GM23248 (cell line): ENCODE measurements at regions not wholly inside any gene's neighbourhood (a gene's known extent, or its start where the extent isn't known, plus 50 kb on each side); places are given as distances from the start of the nearest gene placed in this dataset.

ENCODE experiments used
- DNase-seq: peaks from one replicate; pipeline ENCODE4 v3.0.0-alpha.2; 2015
- H2AFZ ChIP-seq: fragments of 200-600 bp; sonication (generic); 2 replicates; pipeline ENCODE4 v1.6.1; 2016; ENCODE audit warnings: antibody characterized with exemption
- H3F3A ChIP-seq: fragments of 200-600 bp; sonication (generic); 2 replicates; pipeline ENCODE4 v1.6.1; 2016; ENCODE audit warnings: mild to moderate bottlenecking, antibody characterized with exemption, mixed run types; ENCODE audit not compliant: insufficient read depth
- H3K27ac ChIP-seq: fragments of 200-600 bp; sonication (generic); 2 replicates; pipeline ENCODE4 v1.5.1; 2016; ENCODE audit warnings: mild to moderate bottlenecking
- H3K27me3 ChIP-seq: fragments of 200-600 bp; sonication (generic); replicated peaks from 2 replicates; pipeline ENCODE4 v1.6.1; 2016; ENCODE audit warnings: mild to moderate bottlenecking; ENCODE audit not compliant: insufficient read depth
- H3K36me3 ChIP-seq: fragments of 200-600 bp; sonication (generic); 2 replicates; pipeline ENCODE4 v1.6.1; 2016; ENCODE audit warnings: low read depth, mild to moderate bottlenecking
- H3K4me1 ChIP-seq: fragments of 200-600 bp; sonication (generic); 2 replicates; pipeline ENCODE4 v1.6.1; 2016; ENCODE audit warnings: mild to moderate bottlenecking; ENCODE audit not compliant: insufficient read depth
- H3K4me2 ChIP-seq: fragments of 200-600 bp; sonication (generic); one replicate; pipeline ENCODE4 v1.6.1; 2016; ENCODE audit warnings: mild to moderate bottlenecking; ENCODE audit not compliant: unreplicated experiment
- H3K4me3 ChIP-seq: fragments of 200-600 bp; sonication (generic); 2 replicates; pipeline ENCODE4 v1.5.1; 2016; ENCODE audit warnings: mild to moderate bottlenecking
- H3K79me2 ChIP-seq: fragments of 200-600 bp; sonication (generic); 2 replicates; pipeline ENCODE4 v1.6.1; 2016; ENCODE audit warnings: mild to moderate bottlenecking; ENCODE audit not compliant: insufficient read depth
- H3K9ac ChIP-seq: fragments of 200-600 bp; sonication (generic); 2 replicates; pipeline ENCODE4 v1.6.1; 2016; ENCODE audit warnings: mild to moderate bottlenecking
- H3K9me2 ChIP-seq: fragments of 200-600 bp; sonication (generic); 2 replicates; pipeline ENCODE4 v1.6.1; 2016; ENCODE audit warnings: mixed run types, mild to moderate bottlenecking, moderate library complexity; ENCODE audit not compliant: insufficient read depth
- H3K9me3 ChIP-seq: fragments of 200-600 bp; sonication (generic); one replicate; pipeline ENCODE4 v1.6.1; 2017; ENCODE audit warnings: low read depth
- H4K20me1 ChIP-seq: fragments of 200-600 bp; sonication (generic); 2 replicates; pipeline ENCODE4 v1.6.0; 2016; ENCODE audit not compliant: insufficient read depth
- EZH2 ChIP-seq: fragments of 200-600 bp; sonication (generic); IDR thresholded peaks from 2 replicates; pipeline ENCODE4 v1.6.1; 2018; ENCODE audit warnings: antibody characterized with exemption, mild to moderate bottlenecking; ENCODE audit not compliant: insufficient read depth, poor library complexity, severe bottlenecking
- EZH2phosphoT487 ChIP-seq: fragments of 200-600 bp; sonication (generic); IDR thresholded peaks from 2 replicates; pipeline ENCODE4 v1.6.1; 2018; ENCODE audit warnings: antibody characterized with exemption, moderate library complexity, mild to moderate bottlenecking, low read depth; ENCODE audit not compliant: insufficient read depth
- WGBS, 2 experiments: methylation state at CpG; one replicate each; pipeline ENCODE4 v1.1.6; 2015 to 2017; ENCODE audit warnings: low lambda C conversion rate in 2 of 2, low coverage in 1 of 2; ENCODE audit errors: missing lambda C conversion rate in 2 of 2; 5-methylcytosine and 5-hydroxymethylcytosine counted together
- in situ Hi-C: fragments of 300-500 bp; cut with MboI; formaldehyde crosslinking; loops from 2 replicates; pipeline ENCODE4 v1.15.0; 2020

DNA sequence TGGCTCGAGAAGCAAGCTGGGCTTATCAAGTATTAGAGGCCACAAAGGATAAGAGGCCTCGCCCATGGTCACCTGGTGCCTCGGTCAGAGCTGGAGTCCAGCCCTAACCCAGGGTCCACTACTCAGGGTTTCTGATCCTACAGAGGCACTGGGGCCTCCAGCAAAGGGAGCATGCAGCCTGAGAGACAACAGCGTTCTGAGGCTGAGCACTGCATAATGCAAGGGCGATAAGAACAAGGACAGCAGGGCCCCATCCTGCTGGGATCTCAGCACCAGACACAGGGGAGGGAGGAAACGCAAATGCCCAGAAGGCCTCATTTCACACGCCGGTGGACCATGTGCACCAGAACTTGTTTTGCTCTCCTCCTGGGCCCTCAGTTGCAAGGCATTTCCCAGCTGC, 63.0 kb downstream of the C5orf15 start:
- H3K4me1 ChIP-seq, result no peaks in the 10 kb centered on the region
- H3K9me3 ChIP-seq, result no peaks in the 10 kb centered on the region
- H3K27me3 ChIP-seq, result no peaks in the 10 kb centered on the region; the same call in 1 of the 2 replicates
- in situ Hi-C loops, result no loop called here
- H3K4me2 ChIP-seq, result no peak overlapping the region
- H3K36me3 ChIP-seq, result no peaks in the 10 kb centered on the region
- TF ChIP-seq EZH2phosphoT487, result no peak
- no peak for TF ChIP-seq EZH2
- WGBS, 2 experiments, result 70 to 74% methylated on average over 8 of the region's 8 CpGs
- H3K4me3 ChIP-seq, result no peak overlapping the region
- no peak for DNase-seq
- no peaks in the 10 kb centered on the region for H3F3A ChIP-seq
- H4K20me1 ChIP-seq, result no peaks in the 10 kb centered on the region
- no peak overlapping the region for H2AFZ ChIP-seq
- H3K27ac ChIP-seq, result no peak overlapping the region
- no peak overlapping the region for H3K9ac ChIP-seq
- H3K79me2 ChIP-seq, result no peaks in the 10 kb centered on the region
- no peaks in the 10 kb centered on the region for H3K9me2 ChIP-seq

DNA sequence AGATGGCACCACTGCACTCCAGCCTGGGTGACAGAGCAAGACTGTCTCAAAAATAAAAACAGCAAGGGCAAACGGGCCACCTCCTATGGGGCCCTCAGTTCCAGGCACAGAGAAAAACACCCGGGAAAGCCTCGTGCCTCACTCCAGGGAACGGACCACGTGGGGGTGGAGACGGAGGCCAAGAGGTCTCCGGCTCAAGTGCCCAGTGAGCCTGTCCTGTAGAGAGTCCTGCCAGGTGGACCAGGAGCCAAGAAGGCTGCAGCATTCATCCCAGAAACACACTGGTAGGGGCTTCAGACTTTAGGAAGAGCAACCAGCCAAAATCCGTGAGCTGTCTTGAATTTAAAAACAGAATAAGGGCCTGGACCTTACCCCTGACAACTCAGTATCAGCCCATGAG, 63.8 kb downstream of the C5orf15 start:
- TF ChIP-seq EZH2 (no peak), EZH2phosphoT487 (no peak)
- in situ Hi-C loops, result no loop called here
- Histone ChIP-seq H3K79me2 (no peaks in the 10 kb centered on the region), H3K27ac (no peak overlapping the region), H3K4me1 (no peaks in the 10 kb centered on the region), H3K9me2 (no peaks in the 10 kb centered on the region), H3K4me2 (no peak overlapping the region), H3K9me3 (no peaks in the 10 kb centered on the region), H3K9ac (no peak overlapping the region), H2AFZ (no peak overlapping the region), H4K20me1 (no peaks in the 10 kb centered on the region), H3K4me3 (no peak overlapping the region), H3K36me3 (no peaks in the 10 kb centered on the region), H3K27me3 (no peaks in the 10 kb centered on the region; the same call in 1 of the 2 replicates), H3F3A (no peaks in the 10 kb centered on the region)
- no peak for DNase-seq
- WGBS, 2 experiments, result 41 to 65% methylated on average over 8 of the region's 8 CpGs

DNA sequence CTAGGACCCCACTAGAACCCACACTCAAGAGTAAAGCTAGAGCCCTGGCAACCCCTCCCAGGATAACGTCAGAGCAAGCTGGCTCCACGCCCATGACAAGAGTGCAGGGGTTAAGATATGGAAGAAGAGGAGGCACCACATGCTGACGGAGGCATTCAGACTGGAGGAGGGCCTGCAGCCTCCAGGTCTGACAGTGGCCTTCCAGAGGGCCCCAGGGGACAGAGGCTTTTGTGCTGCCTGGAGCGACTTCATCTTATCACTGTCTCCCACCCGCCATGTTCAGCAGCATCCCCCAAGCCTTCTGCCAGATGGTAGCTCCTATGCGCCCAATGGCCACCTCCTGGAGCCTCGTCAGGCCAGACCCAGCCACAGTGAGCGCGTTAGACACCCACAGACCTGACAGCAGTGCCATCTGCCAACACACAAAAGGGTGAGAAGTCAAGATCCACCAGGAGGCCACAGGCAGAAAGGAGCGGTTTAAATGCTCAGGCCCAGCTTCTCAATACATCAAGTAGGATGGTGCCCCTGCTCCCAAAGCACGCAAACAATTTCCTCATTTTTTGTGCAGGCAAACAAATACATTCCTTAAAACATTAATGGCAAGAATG, 65.8 kb downstream of the C5orf15 start:
- no peak for DNase-seq
- 62 to 64% methylated on average over 9 to 11 of the region's 11 CpGs for WGBS, 2 experiments
- Histone ChIP-seq H3K4me2 (no peak overlapping the region), H3K4me3 (no peak overlapping the region), H3K4me1 (no peaks in the 10 kb centered on the region), H3K9me2 (no peaks in the 10 kb centered on the region), H3K27ac (no peak overlapping the region), H3K79me2 (no peaks in the 10 kb centered on the region), H3F3A (no peaks in the 10 kb centered on the region), H3K9me3 (no peaks in the 10 kb centered on the region), H4K20me1 (no peaks in the 10 kb centered on the region), H3K27me3 (peaks cover 3% of the 10 kb centered on the region; the same call in 1 of the 2 replicates), H3K36me3 (no peaks in the 10 kb centered on the region), H3K9ac (no peak overlapping the region), H2AFZ (no peak overlapping the region)
- TF ChIP-seq EZH2, result no peak
- in situ Hi-C loops, result no loop called here

DNA sequence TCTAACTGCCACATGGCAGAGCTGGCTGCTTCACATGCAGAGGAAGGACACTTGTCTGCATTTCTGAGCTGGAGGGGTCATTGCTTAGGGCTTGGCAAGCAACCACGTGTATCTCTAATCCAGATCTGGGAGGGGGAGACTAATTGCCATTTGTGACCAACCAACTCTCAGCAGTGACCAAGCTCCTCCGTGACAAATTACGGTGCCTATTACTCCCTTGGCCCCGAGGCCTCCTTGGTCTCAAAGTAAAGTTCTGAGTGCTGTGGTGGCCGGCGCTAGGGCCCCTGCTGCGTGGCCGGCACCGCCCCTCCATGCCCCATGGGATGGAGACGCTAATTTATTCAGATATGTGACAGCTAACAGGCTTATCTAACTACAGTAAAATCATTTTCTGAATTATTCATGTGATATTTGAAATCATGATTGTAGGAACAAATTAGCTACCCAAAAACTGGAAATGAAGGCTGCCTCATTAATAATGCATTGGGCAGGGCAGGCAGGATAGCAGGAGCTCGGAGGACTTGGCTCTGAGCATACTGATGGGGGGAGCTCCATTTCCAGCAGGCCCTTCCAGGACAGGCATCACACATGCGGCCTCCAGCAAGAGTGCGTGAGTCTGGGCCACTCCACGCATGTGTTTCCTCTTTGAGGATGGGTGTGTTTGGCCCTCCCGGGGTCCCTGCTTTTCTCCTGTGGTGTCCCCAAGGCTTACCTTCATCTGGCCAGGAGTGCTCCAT, 67.7 kb downstream of the C5orf15 start:
- H4K20me1 ChIP-seq, result no peaks in the 10 kb centered on the region
- no peak overlapping the region for H2AFZ ChIP-seq
- H3K9me2 ChIP-seq, result no peaks in the 10 kb centered on the region
- H3K4me3 ChIP-seq, result no peak overlapping the region
- 72% methylated on average over 15 of the region's 15 CpGs for WGBS, 2 experiments
- H3F3A ChIP-seq, result no peaks in the 10 kb centered on the region
- H3K4me1 ChIP-seq, result no peaks in the 10 kb centered on the region
- H3K36me3 ChIP-seq, result no peaks in the 10 kb centered on the region
- TF ChIP-seq EZH2phosphoT487 (no peak), EZH2 (no peak)
- no peak overlapping the region for H3K27ac ChIP-seq
- no peaks in the 10 kb centered on the region for H3K79me2 ChIP-seq
- H3K4me2 ChIP-seq, result no peak overlapping the region
- no peak overlapping the region for H3K9ac ChIP-seq
- H3K9me3 ChIP-seq, result no peaks in the 10 kb centered on the region
- in situ Hi-C loops, result no loop called here
- DNase-seq, result no peak
- H3K27me3 ChIP-seq, result peaks cover 6% of the 10 kb centered on the region
